Naive B cell (primary cell): ENCODE measurements at regions not wholly inside any gene's neighbourhood (a gene's known extent, or its start where the extent isn't known, plus 50 kb on each side); places are given as distances from the start of the nearest gene placed in this dataset.

ENCODE experiments used
- ATAC-seq, 2 donors: fragments of 150-1000 bp; cut with Tn5 transposase; 2 replicates each; pipeline ENCODE4 v1.10.0; 2021; ENCODE audit warnings: low read depth in 2 of 2, mild to moderate bottlenecking in 2 of 2, moderate library complexity in 2 of 2
- DNase-seq: peaks from one replicate; pipeline ENCODE4 v3.0.0; 2022
- H3K27ac Mint-ChIP-seq, 6 donors: one replicate each; pipeline ENCODE4 v1.8.0; 2020 to 2022; ENCODE audit warnings: mild to moderate bottlenecking in 6 of 6, mixed read lengths in 6 of 6, moderate library complexity in 5 of 6, inconsistent platforms in 2 of 6
- H3K27me3 Mint-ChIP-seq, 3 donors: one replicate each; pipeline ENCODE4 v1.8.0; 2021 to 2022; ENCODE audit warnings: mixed read lengths in 3 of 3, mild to moderate bottlenecking in 1 of 3
- H3K36me3 Mint-ChIP-seq, 2 donors: one replicate each; pipeline ENCODE4 v1.8.0; 2020 to 2022; ENCODE audit warnings: mixed read lengths in 2 of 2, inconsistent platforms in 1 of 2, mild to moderate bottlenecking in 1 of 2
- H3K4me1 Mint-ChIP-seq, 3 donors: one replicate each; pipeline ENCODE4 v1.8.0; 2020 to 2022; ENCODE audit warnings: mixed read lengths in 3 of 3, inconsistent platforms in 1 of 3, mild to moderate bottlenecking in 1 of 3, moderate library complexity in 1 of 3
- H3K4me3 Mint-ChIP-seq, 8 donors: one replicate each; pipeline ENCODE4 v1.8.0; 2020 to 2022; ENCODE audit warnings: mild to moderate bottlenecking in 8 of 8, mixed read lengths in 8 of 8, moderate library complexity in 8 of 8, inconsistent platforms in 2 of 8
- H3K9me3 Mint-ChIP-seq, 7 donors: one replicate each; pipeline ENCODE4 v1.8.0; 2020 to 2022; ENCODE audit warnings: mixed read lengths in 7 of 7, mild to moderate bottlenecking in 5 of 7, inconsistent platforms in 2 of 7, moderate library complexity in 1 of 7

DNA sequence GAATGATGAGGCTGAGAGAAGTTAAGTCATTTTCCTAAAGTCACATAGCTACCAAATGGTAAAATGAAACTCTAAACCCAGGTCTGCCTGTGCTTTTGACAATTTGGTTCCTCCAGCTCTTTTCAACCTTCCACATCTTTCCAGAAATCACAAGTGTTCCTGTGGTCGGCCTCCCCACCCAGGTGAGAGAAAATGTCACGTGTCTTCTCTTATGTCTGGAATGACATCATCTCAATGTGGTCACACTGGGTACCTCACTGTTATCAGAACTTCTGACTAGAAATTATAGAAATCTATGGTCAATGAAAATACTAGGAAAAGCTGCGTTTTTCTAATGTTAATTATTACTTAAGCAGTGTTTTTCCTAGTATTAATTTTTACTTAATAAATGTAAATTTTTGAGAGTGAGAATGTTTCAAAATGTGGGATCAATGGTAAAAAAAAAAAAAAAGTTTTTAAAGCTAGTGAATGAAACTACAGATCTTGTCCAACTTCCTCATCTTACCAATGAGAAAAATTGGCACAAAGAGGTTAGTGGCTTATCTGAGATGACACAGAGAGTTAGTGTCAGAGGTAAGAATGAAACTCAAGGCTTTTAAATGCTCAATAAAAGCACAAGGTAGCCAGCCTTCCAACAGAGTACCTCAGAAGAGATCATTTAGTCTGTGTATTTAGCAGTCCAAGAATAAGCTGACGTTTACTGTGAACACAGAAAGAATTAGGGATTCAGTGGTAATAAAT is 228.7 kb upstream of the NR4A3 start:
- Mint-ChIP-seq H3K4me1 (peaks cover 30 to 49% (median 43%) of the 10 kb centered on the region in 3 donors), H3K9me3 (peaks cover 0 to 12% (median 0%) of the 10 kb centered on the region in 7 donors), H3K27me3 (peaks cover 0 to 8% (median 0%) of the 10 kb centered on the region in 3 donors), H3K27ac (peak overlapping the region; percentile 11 to 93 (median 73)), H3K36me3 (peaks cover 0 to 5% of the 10 kb centered on the region in 2 donors), H3K4me3 (no peak overlapping the region)
- peak; percentile 35 to 41 for ATAC-seq
- DNase-seq: peak; percentile 40

DNA sequence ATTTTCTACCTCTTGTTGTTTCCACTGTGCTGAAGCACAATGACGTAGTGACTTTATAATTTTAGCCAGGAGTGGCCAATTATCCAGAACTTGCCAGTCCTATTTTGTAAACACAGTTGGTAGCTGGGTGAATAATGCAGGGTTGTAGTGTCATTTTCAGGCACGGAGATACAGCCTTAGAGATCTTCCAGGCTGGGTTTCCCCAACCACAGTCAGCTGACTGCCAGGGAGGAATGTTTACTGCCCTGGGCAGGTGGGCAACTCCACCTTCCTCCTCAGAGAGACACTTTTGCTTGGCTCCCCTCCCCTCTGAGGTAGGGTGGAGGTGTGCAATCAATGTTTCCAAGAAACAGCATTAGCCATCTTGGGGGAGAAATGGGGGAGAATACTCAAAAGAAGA is 228.1 kb upstream of the NR4A3 start:
- Mint-ChIP-seq H3K36me3 (peaks cover 0 to 5% of the 10 kb centered on the region in 2 donors), H3K4me3 (peak overlapping the region in 1 of 8 donors; percentile 22), H3K9me3 (peaks cover 0 to 12% (median 0%) of the 10 kb centered on the region in 7 donors), H3K27ac (peak overlapping the region in 5 of 6 donors; percentile 64 to 93 (median 80)), H3K4me1 (peaks cover 30 to 49% (median 43%) of the 10 kb centered on the region in 3 donors), H3K27me3 (peaks cover 0 to 8% (median 0%) of the 10 kb centered on the region in 3 donors)
- DNase-seq (peak; percentile 20), ATAC-seq (peak; percentile 23 to 29)

DNA sequence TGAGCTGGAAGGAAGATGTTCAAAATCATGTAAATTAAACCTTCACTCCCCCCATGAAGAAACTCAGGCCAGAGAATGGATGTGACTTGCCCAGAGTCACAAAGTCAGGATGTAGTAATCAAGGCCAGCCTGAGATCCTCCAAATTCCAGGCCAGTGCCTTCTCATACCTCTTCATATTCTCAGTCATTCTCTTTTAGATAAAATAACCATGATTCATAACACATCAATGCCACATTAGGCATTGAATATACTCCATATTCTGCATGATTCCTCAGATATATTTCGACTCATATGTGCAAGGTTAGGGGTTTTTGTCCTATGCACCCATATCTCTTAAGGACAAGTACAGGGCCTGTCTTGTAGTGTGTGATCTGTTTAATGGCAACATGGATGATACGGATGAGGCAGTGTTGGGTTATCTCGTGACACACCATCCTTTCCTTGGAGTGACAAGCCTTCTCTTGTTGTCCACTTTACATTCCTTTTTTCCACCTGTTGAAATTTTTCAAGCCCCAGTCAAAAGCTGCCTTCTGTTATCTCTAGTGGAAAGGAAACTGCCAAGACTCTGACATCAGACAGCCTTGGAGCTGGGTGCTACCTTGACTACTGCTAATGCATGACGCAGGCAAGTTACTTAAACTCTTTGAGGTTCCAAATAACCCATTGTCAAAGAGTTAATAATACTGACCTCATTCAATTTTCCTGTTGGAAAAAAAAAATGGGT is 227.5 kb upstream of the NR4A3 start:
- DNase-seq: no peak

DNA sequence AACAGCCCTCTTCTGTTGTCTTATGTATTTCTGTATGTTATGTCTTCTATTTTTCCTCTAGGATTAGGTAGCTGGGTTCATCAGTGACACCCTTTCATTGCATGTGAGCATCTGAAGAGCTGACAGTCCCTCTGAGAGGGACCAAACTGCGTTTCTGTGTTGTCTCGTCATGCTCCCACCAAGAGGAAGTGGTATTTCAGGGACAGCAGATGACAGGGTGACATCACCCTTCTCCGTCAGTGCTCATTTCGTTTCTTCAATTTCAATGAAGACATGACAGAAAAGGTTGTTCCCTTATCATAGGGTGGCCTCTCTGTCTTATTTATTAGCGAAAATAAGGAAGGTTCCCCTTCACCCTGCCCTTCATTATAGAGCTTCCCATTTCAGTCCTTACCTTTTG is 225.9 kb upstream of the NR4A3 start:
- H3K27ac Mint-ChIP-seq: peak overlapping the region; percentile 7 to 96 (median 90)
- H3K9me3 Mint-ChIP-seq: peaks cover 0 to under 1% (median 0%) of the 10 kb centered on the region in 7 donors

More for the DNA sequence above, 227.5 kb upstream of the NR4A3 start:
- H3K36me3 Mint-ChIP-seq: peaks cover 0 to 5% of the 10 kb centered on the region in 2 donors
- H3K27me3 Mint-ChIP-seq: peaks cover 0 to 8% (median 0%) of the 10 kb centered on the region in 3 donors
- peaks cover 0 to 12% (median 0%) of the 10 kb centered on the region in 7 donors for H3K9me3 Mint-ChIP-seq
- no peak overlapping the region for H3K4me3 Mint-ChIP-seq
- H3K4me1 Mint-ChIP-seq: peaks cover 30 to 49% (median 43%) of the 10 kb centered on the region in 3 donors
- no peak for ATAC-seq
- H3K27ac Mint-ChIP-seq: peak overlapping the region; percentile 53 to 93 (median 79)

DNA sequence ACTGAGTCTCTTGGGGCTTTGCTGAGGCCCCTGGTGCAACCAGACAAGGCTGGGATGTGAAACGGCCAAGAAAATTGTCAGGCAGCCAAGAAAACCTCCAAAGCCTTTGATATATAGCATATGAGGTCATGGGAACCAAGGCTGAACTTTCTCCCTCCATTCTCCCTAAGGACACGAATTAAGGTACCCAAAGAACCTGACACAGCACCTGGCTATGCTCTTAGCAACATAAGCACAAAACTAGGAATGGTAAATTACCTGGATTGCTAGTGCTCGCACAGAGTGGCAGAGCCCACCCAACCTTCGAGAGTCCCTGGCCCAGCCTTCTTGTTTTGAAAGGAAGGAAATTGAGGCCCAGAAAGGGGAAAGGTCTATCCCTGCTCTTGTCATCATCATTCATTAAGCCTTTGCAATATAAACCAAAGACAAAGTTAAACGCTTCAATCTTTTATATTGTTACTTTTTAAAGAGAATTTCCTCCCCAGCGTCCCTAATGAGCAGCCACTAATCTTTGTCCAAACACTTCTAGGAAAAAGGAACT is 220.0 kb upstream of the NR4A3 start:
- no peak for DNase-seq
- peak overlapping the region in 2 of 6 donors; percentile 12 to 58 for H3K27ac Mint-ChIP-seq
- peaks cover 0 to 7% of the 10 kb centered on the region in 2 donors for H3K36me3 Mint-ChIP-seq
- H3K4me3 Mint-ChIP-seq: no peak overlapping the region
- ATAC-seq: no peak
- peaks cover 0 to 10% (median 8%) of the 10 kb centered on the region in 3 donors for H3K27me3 Mint-ChIP-seq
- H3K4me1 Mint-ChIP-seq: no peaks in the 10 kb centered on the region
- H3K9me3 Mint-ChIP-seq: peaks cover 0 to 8% (median 0%) of the 10 kb centered on the region in 7 donors

More for the DNA sequence above, 225.9 kb upstream of the NR4A3 start:
- H3K4me3 Mint-ChIP-seq: peak overlapping the region in 3 of 8 donors; percentile 1 to 61 (median 30)
- H3K4me1 Mint-ChIP-seq: peaks cover 22 to 42% (median 32%) of the 10 kb centered on the region in 3 donors
- DNase-seq (peak; percentile 69), ATAC-seq (peak; percentile 83 to 85)
- H3K36me3 Mint-ChIP-seq: no peaks in the 10 kb centered on the region
- peaks cover 0 to 8% (median 0%) of the 10 kb centered on the region in 3 donors for H3K27me3 Mint-ChIP-seq

DNA sequence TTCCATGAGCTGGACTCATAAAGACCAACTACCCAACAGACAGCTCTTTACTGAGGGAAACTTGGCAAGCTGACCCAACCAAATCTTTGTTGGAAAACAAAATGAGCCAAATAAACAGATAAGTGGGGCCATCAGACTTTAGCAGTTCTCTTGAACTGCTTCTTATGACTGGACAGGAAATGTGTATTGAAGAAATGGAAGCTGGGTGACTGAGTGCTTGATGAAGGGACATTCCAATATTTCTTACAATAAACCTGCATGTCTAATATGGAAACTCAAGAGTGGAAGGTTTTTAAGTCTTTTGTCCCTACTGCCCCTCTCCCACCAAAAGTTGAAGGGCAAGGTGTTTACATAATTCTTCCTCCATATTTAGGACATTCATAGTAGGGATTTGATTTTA is 218.8 kb upstream of the NR4A3 start:
- DNase-seq (no peak), ATAC-seq (no peak)
- H3K27me3 Mint-ChIP-seq: peaks cover 0 to 10% (median under 1%) of the 10 kb centered on the region in 3 donors
- no peak overlapping the region for H3K4me3 Mint-ChIP-seq
- no peak overlapping the region for H3K27ac Mint-ChIP-seq
- no peaks in the 10 kb centered on the region for H3K4me1 Mint-ChIP-seq
- H3K36me3 Mint-ChIP-seq: peaks cover 0 to 7% of the 10 kb centered on the region in 2 donors
- H3K9me3 Mint-ChIP-seq: peaks cover 0 to 8% (median 0%) of the 10 kb centered on the region in 7 donors

DNA sequence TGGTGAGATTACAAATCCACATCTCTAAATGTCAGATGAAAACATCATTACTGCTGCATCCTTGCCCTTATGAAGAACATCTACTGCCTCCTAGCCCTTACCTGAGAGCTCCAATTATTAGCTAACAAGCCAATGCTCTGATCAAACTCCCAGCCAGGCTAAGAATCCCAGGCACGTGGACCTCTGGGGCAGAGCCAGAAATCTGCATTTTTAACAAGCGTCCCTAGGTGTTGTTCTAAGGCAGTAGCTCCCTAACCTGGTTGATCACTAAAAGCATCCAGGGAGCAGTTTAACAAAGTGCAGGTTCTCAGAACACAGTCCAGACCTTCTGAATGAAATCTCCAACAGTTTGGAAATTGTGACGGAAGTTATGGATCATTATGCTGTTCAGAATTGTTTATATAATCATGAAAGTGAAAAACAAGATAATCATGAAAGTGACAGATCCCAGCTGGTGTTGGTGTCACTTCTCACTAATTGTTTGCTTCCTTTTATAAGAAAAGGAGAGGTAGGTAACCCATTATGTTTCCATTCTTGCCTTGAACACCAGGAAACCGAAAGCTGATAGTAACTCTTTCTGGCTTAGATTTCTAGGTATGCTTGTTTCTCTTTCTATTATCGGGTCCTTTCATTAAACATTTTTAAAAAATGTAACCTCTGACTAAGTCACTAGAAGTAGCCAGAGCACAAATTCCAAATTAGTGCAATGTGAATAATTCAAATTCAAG is 216.5 kb upstream of the NR4A3 start:
- H3K27me3 Mint-ChIP-seq: peaks cover 0 to 14% (median 10%) of the 10 kb centered on the region in 3 donors
- DNase-seq: no peak
- H3K4me1 Mint-ChIP-seq: no peaks in the 10 kb centered on the region
- ATAC-seq: no peak
- H3K27ac Mint-ChIP-seq: no peak overlapping the region
- peaks cover 0 to 8% (median 0%) of the 10 kb centered on the region in 7 donors for H3K9me3 Mint-ChIP-seq
- no peak overlapping the region for H3K4me3 Mint-ChIP-seq
- H3K36me3 Mint-ChIP-seq: peaks cover 0 to 7% of the 10 kb centered on the region in 2 donors

DNA sequence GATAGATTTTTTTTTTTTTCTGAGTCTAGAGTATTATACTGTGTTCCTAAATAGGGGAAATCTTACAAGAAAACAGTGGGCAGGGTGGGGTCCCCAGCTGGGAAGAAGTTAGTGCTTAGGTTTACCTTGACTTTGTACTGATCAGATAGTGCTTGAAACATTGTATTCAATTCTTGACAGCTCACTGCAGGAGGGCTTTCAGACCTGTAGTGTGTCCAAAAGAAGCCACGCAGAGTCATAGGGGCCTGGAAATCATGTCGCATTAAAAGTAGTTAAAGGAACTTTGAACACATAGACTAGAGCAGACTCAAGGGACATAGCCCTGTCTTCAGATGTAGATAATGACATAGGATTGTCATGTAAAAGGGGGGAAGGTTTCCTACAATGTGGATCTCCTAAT is 215.4 kb upstream of the NR4A3 start:
- peaks cover 0 to 8% (median 0%) of the 10 kb centered on the region in 7 donors for H3K9me3 Mint-ChIP-seq
- peaks cover 0 to 20% (median 20%) of the 10 kb centered on the region in 3 donors for H3K27me3 Mint-ChIP-seq
- ATAC-seq (no peak), DNase-seq (no peak)
- H3K36me3 Mint-ChIP-seq: peaks cover 0 to 11% of the 10 kb centered on the region in 2 donors
- peak overlapping the region in 2 of 6 donors; percentile 31 to 37 for H3K27ac Mint-ChIP-seq
- H3K4me1 Mint-ChIP-seq: no peaks in the 10 kb centered on the region
- no peak overlapping the region for H3K4me3 Mint-ChIP-seq

DNA sequence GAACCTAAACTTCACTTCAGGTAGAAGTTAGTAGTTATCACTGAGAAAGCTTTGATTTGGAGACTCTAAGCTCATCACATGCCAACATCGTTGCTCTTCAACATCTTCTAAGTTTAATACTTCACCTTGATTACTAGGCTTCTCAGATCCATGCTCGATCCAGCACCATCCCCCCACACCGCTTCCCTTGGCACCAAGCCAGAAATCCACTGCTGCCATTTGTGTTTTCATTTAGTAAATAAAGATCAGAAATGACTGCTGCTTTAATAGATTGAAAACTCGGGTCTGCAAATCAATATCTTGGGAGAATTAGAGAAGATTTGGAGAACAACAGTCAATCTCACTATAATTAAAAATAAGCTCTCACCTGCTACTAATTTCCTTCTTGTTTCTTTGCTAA is 214.7 kb upstream of the NR4A3 start:
- DNase-seq (no peak), ATAC-seq (no peak)
- Mint-ChIP-seq H3K9me3 (peaks cover 0 to 7% (median 0%) of the 10 kb centered on the region in 7 donors), H3K4me1 (no peaks in the 10 kb centered on the region), H3K4me3 (no peak overlapping the region), H3K27me3 (peaks cover 0 to 22% (median 20%) of the 10 kb centered on the region in 3 donors), H3K27ac (peak overlapping the region in 2 of 6 donors; percentile 8 to 37), H3K36me3 (peaks cover 0 to 11% of the 10 kb centered on the region in 2 donors)

DNA sequence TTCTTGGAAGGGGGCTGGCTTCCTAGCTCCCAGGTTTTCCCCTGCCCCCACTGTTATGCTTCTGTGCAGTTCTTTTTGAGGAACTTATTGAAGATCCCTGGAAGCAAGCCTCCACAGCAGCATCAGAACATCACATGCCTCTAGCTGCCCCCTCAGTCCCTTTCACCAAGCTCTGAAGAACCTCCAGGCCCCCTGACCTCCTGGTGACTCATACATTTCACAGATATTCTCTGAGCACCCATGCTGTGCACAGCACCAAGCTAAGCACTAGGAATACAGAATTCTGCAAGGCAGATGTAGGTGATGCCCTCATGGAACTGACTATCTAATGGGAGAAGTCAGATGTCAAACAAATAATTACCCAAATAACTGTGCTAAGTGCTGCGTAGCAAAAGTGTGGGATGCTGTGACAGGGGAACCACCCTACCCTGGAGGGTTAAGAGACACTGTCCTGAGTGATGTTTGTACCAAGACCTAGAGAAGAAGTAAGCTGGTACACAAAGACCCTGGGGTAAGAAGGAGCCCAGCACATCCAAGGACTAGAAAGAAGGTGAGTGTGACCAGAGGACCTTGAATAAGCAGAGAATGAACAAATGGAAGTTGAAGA is 213.7 kb upstream of the NR4A3 start:
- peaks cover 0 to 11% of the 10 kb centered on the region in 2 donors for H3K36me3 Mint-ChIP-seq
- ATAC-seq (no peak), DNase-seq (no peak)
- peaks cover 0 to 22% (median 20%) of the 10 kb centered on the region in 3 donors for H3K27me3 Mint-ChIP-seq
- peaks cover 0 to 3% (median 0%) of the 10 kb centered on the region in 7 donors for H3K9me3 Mint-ChIP-seq
- H3K27ac Mint-ChIP-seq: peak overlapping the region in 2 of 6 donors; percentile 35 to 80
- H3K4me1 Mint-ChIP-seq: no peaks in the 10 kb centered on the region
- no peak overlapping the region for H3K4me3 Mint-ChIP-seq

DNA sequence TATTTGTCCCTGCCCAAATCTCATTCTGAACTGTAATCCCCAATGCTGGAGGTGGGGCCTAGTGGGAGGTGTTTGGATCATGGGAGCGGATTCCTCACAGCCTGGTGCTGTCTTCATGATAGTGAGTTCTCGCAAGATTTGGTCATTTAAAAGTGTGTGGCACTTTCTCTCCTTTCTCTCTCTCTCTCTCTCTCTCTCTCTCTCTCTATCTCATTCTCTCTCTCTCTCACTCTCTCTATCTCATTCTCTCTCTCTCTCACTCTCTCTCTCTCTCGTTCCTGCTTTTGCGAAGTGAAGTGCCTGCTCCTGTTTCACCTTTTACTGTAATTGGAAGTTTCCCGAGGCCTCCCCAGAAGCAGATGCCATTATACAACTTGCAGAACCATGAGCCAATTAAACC is 207.3 kb upstream of the NR4A3 start:
- Mint-ChIP-seq H3K27me3 (peaks cover 0 to 29% (median 9%) of the 10 kb centered on the region in 3 donors), H3K36me3 (peaks cover 0 to 4% of the 10 kb centered on the region in 2 donors), H3K4me3 (no peak overlapping the region), H3K27ac (no peak overlapping the region), H3K4me1 (no peaks in the 10 kb centered on the region), H3K9me3 (peaks cover 0 to 3% (median 0%) of the 10 kb centered on the region in 7 donors)
- ATAC-seq (no peak), DNase-seq (no peak)

DNA sequence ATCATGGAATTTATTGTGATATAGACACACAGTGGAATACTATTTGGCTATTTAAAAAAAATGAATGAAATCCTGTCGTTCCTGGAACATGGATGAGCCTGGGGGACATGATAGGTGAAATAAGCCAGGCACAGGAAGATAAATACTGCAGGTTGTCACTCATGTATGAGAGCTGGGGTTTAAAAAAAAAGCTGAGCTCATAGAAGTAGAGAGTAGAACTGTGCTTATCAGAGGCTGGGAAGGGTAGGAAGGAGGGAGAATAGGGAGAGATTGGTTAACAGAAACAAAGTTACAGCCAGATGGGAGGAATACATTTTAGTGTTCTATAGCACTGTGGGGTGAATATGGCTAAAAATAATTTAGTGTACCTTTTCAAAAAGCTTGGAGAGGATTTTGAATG is 200.6 kb upstream of the NR4A3 start:
- Mint-ChIP-seq H3K36me3 (no peaks in the 10 kb centered on the region), H3K4me1 (no peaks in the 10 kb centered on the region), H3K27ac (no peak overlapping the region), H3K27me3 (no peaks in the 10 kb centered on the region), H3K9me3 (no peaks in the 10 kb centered on the region), H3K4me3 (no peak overlapping the region)
- ATAC-seq: no peak
- no peak for DNase-seq
